DOHH2 (cell line): ENCODE measurements at regions not wholly inside any gene's neighbourhood (a gene's known extent, or its start where the extent isn't known, plus 50 kb on each side); places are given as distances from the start of the nearest gene placed in this dataset.

Experiments used
- EZH2phosphoT487 ChIP-seq: fragments of 200-600 bp; sonication (generic); IDR thresholded peaks from 2 replicates; pipeline ENCODE4 v1.6.1; 2017; ENCODE audit warnings: borderline replicate concordance, mild to moderate bottlenecking, antibody characterized with exemption, low read length, moderate library complexity, mixed read lengths
- TF ChIP-seq, protein P1 (sequence below): fragments of 200-600 bp; sonication (generic); IDR thresholded peaks from one replicate; pipeline ENCODE4 v1.5.1; 2014; ENCODE audit warnings: antibody characterized with exemption, mild to moderate bottlenecking, low read depth, low read length; ENCODE audit not compliant: poor library complexity, severe bottlenecking

DNA sequence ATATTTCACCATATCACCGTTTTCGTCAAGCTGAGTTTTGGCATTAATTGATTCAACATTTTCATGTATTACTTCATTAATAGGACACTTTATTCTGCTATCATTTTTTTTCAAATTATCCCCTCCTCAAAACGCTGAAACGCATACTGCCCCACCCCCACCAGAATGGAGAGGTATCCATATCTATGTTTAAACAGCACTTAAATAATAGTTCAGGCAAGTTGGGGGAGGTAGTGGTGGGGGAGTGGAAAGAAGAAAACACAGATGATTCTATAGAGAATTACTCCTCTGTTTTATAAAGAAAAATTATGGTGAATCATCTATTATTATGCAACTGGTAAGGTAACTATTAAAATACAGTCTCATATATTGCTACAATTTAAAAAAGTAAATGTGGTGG is 314.4 kb upstream of the ZEB2 start:
- no peak for TF ChIP-seq EZH2phosphoT487
- TF ChIP-seq, protein P1, sequence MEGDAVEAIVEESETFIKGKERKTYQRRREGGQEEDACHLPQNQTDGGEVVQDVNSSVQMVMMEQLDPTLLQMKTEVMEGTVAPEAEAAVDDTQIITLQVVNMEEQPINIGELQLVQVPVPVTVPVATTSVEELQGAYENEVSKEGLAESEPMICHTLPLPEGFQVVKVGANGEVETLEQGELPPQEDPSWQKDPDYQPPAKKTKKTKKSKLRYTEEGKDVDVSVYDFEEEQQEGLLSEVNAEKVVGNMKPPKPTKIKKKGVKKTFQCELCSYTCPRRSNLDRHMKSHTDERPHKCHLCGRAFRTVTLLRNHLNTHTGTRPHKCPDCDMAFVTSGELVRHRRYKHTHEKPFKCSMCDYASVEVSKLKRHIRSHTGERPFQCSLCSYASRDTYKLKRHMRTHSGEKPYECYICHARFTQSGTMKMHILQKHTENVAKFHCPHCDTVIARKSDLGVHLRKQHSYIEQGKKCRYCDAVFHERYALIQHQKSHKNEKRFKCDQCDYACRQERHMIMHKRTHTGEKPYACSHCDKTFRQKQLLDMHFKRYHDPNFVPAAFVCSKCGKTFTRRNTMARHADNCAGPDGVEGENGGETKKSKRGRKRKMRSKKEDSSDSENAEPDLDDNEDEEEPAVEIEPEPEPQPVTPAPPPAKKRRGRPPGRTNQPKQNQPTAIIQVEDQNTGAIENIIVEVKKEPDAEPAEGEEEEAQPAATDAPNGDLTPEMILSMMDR: no peak
